ENCODE measurements at regions not wholly inside any gene's neighbourhood (a gene's known extent, or its start where the extent isn't known, plus 50 kb on each side); places are given as distances from the start of the nearest gene placed in this dataset.

DNA sequence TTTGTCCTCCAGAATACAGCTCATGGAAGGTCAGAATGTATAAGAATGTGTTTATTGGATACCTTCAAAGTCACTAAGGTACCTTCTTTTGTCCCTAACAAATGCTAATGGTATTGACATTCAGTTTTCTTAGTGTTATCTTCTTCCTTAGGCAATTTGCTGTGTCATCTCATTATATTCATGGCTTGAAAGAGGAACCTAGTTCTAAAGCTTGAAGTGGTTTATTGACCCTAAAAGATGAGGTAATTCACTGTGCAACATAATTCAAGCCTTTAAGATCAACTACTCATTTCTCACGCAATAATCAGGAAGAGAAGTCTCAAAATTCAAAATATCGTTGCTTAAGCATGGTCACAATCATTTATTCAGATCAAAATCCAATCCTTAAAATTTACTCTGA is 342.7 kb upstream of the RIOK2 start:
- Histone ChIP-seq H3K9me3 (no peaks in the 10 kb centered on the region), H3K4me1 (no peaks in the 10 kb centered on the region), H3K36me3 (no peaks in the 10 kb centered on the region), H3K27ac (no peak overlapping the region), H3K27me3 (no peaks in the 10 kb centered on the region), H3K4me3 (no peak overlapping the region)
- DNase-seq, result no peak
- TF ChIP-seq POLR2A (IDR thresholded peaks at IDR 0.05), result no peak
- TF ChIP-seq, protein P1, sequence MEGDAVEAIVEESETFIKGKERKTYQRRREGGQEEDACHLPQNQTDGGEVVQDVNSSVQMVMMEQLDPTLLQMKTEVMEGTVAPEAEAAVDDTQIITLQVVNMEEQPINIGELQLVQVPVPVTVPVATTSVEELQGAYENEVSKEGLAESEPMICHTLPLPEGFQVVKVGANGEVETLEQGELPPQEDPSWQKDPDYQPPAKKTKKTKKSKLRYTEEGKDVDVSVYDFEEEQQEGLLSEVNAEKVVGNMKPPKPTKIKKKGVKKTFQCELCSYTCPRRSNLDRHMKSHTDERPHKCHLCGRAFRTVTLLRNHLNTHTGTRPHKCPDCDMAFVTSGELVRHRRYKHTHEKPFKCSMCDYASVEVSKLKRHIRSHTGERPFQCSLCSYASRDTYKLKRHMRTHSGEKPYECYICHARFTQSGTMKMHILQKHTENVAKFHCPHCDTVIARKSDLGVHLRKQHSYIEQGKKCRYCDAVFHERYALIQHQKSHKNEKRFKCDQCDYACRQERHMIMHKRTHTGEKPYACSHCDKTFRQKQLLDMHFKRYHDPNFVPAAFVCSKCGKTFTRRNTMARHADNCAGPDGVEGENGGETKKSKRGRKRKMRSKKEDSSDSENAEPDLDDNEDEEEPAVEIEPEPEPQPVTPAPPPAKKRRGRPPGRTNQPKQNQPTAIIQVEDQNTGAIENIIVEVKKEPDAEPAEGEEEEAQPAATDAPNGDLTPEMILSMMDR (IDR thresholded peaks at IDR 0.05), result no peak
- intact Hi-C loops (cut with DNase I; ENCODE audit: low total_unique reads), result no loop called here

DNA sequence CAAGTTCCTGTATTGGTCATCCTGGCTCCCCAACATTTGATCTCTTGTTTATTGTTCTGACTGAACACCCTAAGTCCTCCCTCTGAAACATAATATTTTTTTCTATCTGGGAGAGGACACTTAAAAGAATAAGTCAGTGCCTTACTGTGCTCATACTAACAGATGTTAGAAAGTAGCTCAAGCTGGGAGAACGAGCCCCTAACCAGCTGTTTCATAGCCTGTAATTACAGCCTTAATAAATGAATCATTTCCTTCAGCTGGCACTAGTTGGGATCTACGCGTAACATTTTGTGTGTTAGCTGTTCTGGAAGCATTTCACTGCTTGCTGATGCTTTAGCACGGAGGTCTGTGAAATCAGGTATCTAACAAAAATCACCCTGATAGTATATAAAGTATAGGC is 345.9 kb upstream of the RIOK2 start:
- Histone ChIP-seq H3K9me3 (no peaks in the 10 kb centered on the region), H3K27ac (no peak overlapping the region), H3K27me3 (no peaks in the 10 kb centered on the region), H3K36me3 (no peaks in the 10 kb centered on the region), H3K4me1 (no peaks in the 10 kb centered on the region), H3K4me3 (no peak overlapping the region)
- TF ChIP-seq, protein P1 (IDR thresholded peaks at IDR 0.05), result no peak
- TF ChIP-seq POLR2A (IDR thresholded peaks at IDR 0.05), result no peak
- intact Hi-C loops (cut with DNase I; ENCODE audit: low total_unique reads), result no loop called here
- DNase-seq, result no peak

- intact Hi-C loops (cut with DNase I; ENCODE audit: low total_unique reads), result no loop called here
- Histone ChIP-seq H3K4me1 (no peaks in the 10 kb centered on the region), H3K9me3 (no peaks in the 10 kb centered on the region), H3K27me3 (no peaks in the 10 kb centered on the region), H3K36me3 (no peaks in the 10 kb centered on the region), H3K27ac (no peak overlapping the region), H3K4me3 (no peak overlapping the region)
- no peak for TF ChIP-seq POLR2A (IDR thresholded peaks at IDR 0.05)
- TF ChIP-seq, protein P1 (IDR thresholded peaks at IDR 0.05), result no peak
- no peak for DNase-seq
These were observed 346.4 kb upstream of the RIOK2 start for GRCh38 chr5:97529354-97529985.

GRCh38 chr5:97531549-97531948 is 348.5 kb upstream of the RIOK2 start:
- H3K4me1 ChIP-seq, result no peaks in the 10 kb centered on the region
- H3K36me3 ChIP-seq, result no peaks in the 10 kb centered on the region
- no peak for DNase-seq
- TF ChIP-seq POLR2A (IDR thresholded peaks at IDR 0.05), result no peak
- TF ChIP-seq, protein P1 (IDR thresholded peaks at IDR 0.05), result no peak
- intact Hi-C loops (cut with DNase I; ENCODE audit: low total_unique reads), result no loop called here
- no peaks in the 10 kb centered on the region for H3K27me3 ChIP-seq
- H3K9me3 ChIP-seq, result no peaks in the 10 kb centered on the region
- no peak overlapping the region for H3K4me3 ChIP-seq
- H3K27ac ChIP-seq, result no peak overlapping the region

DNA sequence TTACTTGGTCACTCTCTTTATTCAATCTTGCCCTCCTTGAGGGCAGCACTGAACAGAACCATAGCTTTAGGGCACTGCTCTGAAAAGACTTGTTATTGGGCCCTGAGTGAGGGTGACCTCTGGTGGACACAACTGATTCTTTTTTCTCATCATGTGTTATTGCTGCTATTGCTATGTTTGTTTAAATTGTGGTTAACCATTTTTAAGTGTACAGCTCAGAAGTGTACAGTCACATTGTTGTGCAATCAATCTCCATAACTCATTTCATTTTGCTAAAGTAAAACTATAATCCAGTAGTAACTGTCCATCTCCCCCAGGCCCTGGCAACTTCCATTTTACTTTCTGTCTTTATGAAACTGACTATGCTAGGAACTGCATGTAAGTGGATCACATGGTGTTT is 351.1 kb upstream of the RIOK2 start:
- Histone ChIP-seq H3K4me3 (no peak overlapping the region), H3K9me3 (no peaks in the 10 kb centered on the region), H3K27ac (no peak overlapping the region), H3K36me3 (no peaks in the 10 kb centered on the region), H3K4me1 (no peaks in the 10 kb centered on the region), H3K27me3 (no peaks in the 10 kb centered on the region)
- intact Hi-C loops (cut with DNase I; ENCODE audit: low total_unique reads), result no loop called here
- TF ChIP-seq, protein P1 (IDR thresholded peaks at IDR 0.05), result peak in 3 of 4 experiments; percentile 19 to 37 (median 32)
- TF ChIP-seq POLR2A (IDR thresholded peaks at IDR 0.05), result no peak
- peak in 1 of 2 donors; percentile 18 for DNase-seq

Measured in uterus (tissue), 3 donors.